HG03025 (cell line): ENCODE measurements at regions not wholly inside any gene's neighbourhood (a gene's known extent, or its start where the extent isn't known, plus 50 kb on each side); places are given as distances from the start of the nearest gene placed in this dataset.
"Not testable (repeated sequence)": the region's sequence is repeated elsewhere in the genome, so short reads cannot be mapped to it uniquely, and the experiment has no call there.

Experiments used
- ATAC-seq: cut with Tn5 transposase; IDR thresholded peaks from one replicate; pipeline ENCODE4 v1.9.1; 2021; ENCODE audit warnings: mild to moderate bottlenecking, moderate library complexity; ENCODE audit not compliant: unreplicated experiment, low FRiP score

- no peak for ATAC-seq
These were observed 91.6 kb downstream of the FZD1 start for GRCh38 chr7:91355695-91356435.

GRCh38 chr7:91356915-91357314 is 92.7 kb downstream of the FZD1 start:
- no peak for ATAC-seq

GRCh38 chr7:91357379-91357778 is 93.1 kb downstream of the FZD1 start:
- ATAC-seq, result no peak

GRCh38 chr7:91357901-91358300 is 93.7 kb downstream of the FZD1 start:
- ATAC-seq, result no peak

GRCh38 chr7:91358303-91358702 is 94.1 kb downstream of the FZD1 start:
- no peak for ATAC-seq

- not testable (repeated sequence) for ATAC-seq
These were observed 100.9 kb downstream of the FZD1 start for GRCh38 chr7:91365097-91365496.

- no peak for ATAC-seq
These were observed 101.9 kb downstream of the FZD1 start for GRCh38 chr7:91366091-91366490.

GRCh38 chr7:91367812-91368578 is 103.8 kb downstream of the FZD1 start:
- ATAC-seq, result no peak

- ATAC-seq, result no peak
These were observed 108.1 kb downstream of the FZD1 start for GRCh38 chr7:91372323-91372722.

GRCh38 chr7:91373111-91373800 is 109.0 kb downstream of the FZD1 start:
- ATAC-seq, result no peak

- ATAC-seq, result no peak
These were observed 110.2 kb downstream of the FZD1 start for GRCh38 chr7:91374321-91374989.

GRCh38 chr7:91375378-91375777 is 111.1 kb downstream of the FZD1 start:
- no peak for ATAC-seq

GRCh38 chr7:91378131-91378530 is 113.9 kb downstream of the FZD1 start:
- ATAC-seq, result no peak

GRCh38 chr7:91379236-91379635 is 115.0 kb downstream of the FZD1 start:
- no peak for ATAC-seq

- ATAC-seq, result no peak
These were observed 115.8 kb downstream of the FZD1 start for GRCh38 chr7:91379991-91380390.

- ATAC-seq, result no peak
These were observed 119.0 kb downstream of the FZD1 start for GRCh38 chr7:91383053-91383904.

- ATAC-seq, result no peak
These were observed 119.7 kb downstream of the FZD1 start for GRCh38 chr7:91383905-91384274.

- ATAC-seq, result not testable (repeated sequence)
These were observed 130.5 kb downstream of the FZD1 start for GRCh38 chr7:91394757-91395156.

GRCh38 chr7:91395313-91395712 is 131.1 kb downstream of the FZD1 start:
- ATAC-seq, result not testable (repeated sequence)

GRCh38 chr7:91397096-91397495 is 132.9 kb downstream of the FZD1 start:
- ATAC-seq, result no peak
